Mesodermal cell (in vitro differentiated cells): ENCODE measurements at regions not wholly inside any gene's neighbourhood (a gene's known extent, or its start where the extent isn't known, plus 50 kb on each side); places are given as distances from the start of the nearest gene placed in this dataset.

ENCODE experiments used
- H3K27ac ChIP-seq: 2 replicates; pipeline ENCODE4 v1.7.0; 2013; ENCODE audit warnings: mild to moderate bottlenecking, low read depth, low read length, moderate library complexity; ENCODE audit not compliant: severe bottlenecking
- H3K36me3 ChIP-seq: 2 replicates; pipeline ENCODE4 v1.7.1; 2013; ENCODE audit warnings: mild to moderate bottlenecking, low read length, moderate library complexity; ENCODE audit not compliant: control insufficient read depth, insufficient read depth
- H3K4me1 ChIP-seq: one replicate; pipeline ENCODE4 v1.7.1; 2013; ENCODE audit warnings: mild to moderate bottlenecking, low read length; ENCODE audit not compliant: insufficient read depth, control insufficient read depth, poor library complexity, severe bottlenecking
- H3K4me3 ChIP-seq: 2 replicates; pipeline ENCODE4 v1.7.0; 2013; ENCODE audit warnings: low read length, control low read depth, mild to moderate bottlenecking; ENCODE audit not compliant: insufficient read depth, poor library complexity, severe bottlenecking; ENCODE audit errors: extremely low read depth
- H3K9me3 ChIP-seq: 2 replicates; pipeline ENCODE4 v1.7.1; 2013; ENCODE audit warnings: mild to moderate bottlenecking, low read length, moderate library complexity; ENCODE audit not compliant: control insufficient read depth
- WGBS, 2 experiments: methylation state at CpG; one replicate each; pipeline ENCODE4 v1.1.5; 2013; ENCODE audit warnings: missing lambda C conversion rate in 2 of 2; ENCODE audit not compliant: insufficient coverage in 2 of 2; 5-methylcytosine and 5-hydroxymethylcytosine counted together

GRCh38 chr6:147037881-147038280 lies 166.3 kb upstream of the STXBP5 start:
- 83 to 93% methylated on average over 1 to 2 of the region's 2 CpGs for WGBS, 2 experiments
- Histone ChIP-seq H3K4me1 (no peaks in the 10 kb centered on the region), H3K36me3 (no peaks in the 10 kb centered on the region), H3K9me3 (peaks cover 6% of the 10 kb centered on the region), H3K27ac (no peak overlapping the region), H3K4me3 (no peak overlapping the region)

DNA sequence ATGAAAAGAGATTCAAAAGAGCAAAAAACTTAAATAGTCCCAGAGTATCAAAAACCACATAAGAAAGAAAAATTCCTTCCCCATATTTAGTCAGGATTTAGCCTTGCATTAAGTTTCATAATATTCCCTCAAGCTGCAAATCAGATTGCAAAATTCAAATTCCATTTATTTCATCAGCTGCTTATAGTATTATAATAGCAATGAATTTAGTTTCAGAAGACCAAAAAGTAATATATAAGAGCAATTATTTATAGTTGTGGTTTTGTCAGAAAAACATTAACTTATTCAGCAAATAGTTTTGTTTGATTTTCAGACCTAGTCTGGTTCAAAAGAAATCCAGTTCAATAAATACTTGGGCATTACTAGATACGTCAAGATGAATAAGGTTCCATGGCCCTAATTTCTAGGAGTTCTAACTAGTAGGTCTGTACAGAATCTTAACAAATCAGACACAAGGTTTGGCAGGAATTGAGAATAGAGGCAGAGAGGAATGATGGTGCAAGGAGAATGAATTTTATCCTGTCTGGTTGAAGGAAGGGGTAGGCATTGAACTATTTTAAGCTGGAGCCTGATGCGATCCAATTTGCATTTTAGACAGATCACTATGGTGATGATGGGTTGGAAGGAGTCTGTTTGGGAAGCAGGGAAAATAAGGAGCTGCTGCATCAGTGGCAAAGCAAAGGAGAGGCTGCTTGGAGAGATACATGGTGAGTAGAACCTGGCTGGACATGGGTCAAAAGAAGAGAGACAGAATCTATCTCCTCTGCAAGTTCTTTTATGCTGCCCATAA lies 163.9 kb upstream of the STXBP5 start:
- no peak overlapping the region for H3K4me3 ChIP-seq
- WGBS, 2 experiments = 96 to 100% methylated on average over 2 of the region's 2 CpGs
- no peak overlapping the region for H3K27ac ChIP-seq
- H3K9me3 ChIP-seq = peaks cover 24% of the 10 kb centered on the region
- H3K4me1 ChIP-seq = no peaks in the 10 kb centered on the region
- H3K36me3 ChIP-seq = no peaks in the 10 kb centered on the region

GRCh38 chr6:147042679-147043078 lies 161.5 kb upstream of the STXBP5 start:
- Histone ChIP-seq H3K9me3 (peaks cover 24% of the 10 kb centered on the region), H3K27ac (no peak overlapping the region), H3K36me3 (no peaks in the 10 kb centered on the region), H3K4me3 (no peak overlapping the region), H3K4me1 (no peaks in the 10 kb centered on the region)
- WGBS, 2 experiments = no CpG with 5 or more reads among the region's 2 CpGs

GRCh38 chr6:147043994-147044477 lies 160.2 kb upstream of the STXBP5 start:
- Histone ChIP-seq H3K4me3 (no peak overlapping the region), H3K4me1 (no peaks in the 10 kb centered on the region), H3K9me3 (peaks cover 24% of the 10 kb centered on the region), H3K36me3 (no peaks in the 10 kb centered on the region), H3K27ac (peak overlapping the region; percentile 17)
- 100% methylated on average over 4 of the region's 5 CpGs for WGBS, 2 experiments

- no peaks in the 10 kb centered on the region for H3K36me3 ChIP-seq
- H3K9me3 ChIP-seq = peaks cover 24% of the 10 kb centered on the region
- no peak overlapping the region for H3K4me3 ChIP-seq
- 67 to 100% methylated on average over 1 of the region's 4 CpGs for WGBS, 2 experiments
- H3K27ac ChIP-seq = no peak overlapping the region
- H3K4me1 ChIP-seq = no peaks in the 10 kb centered on the region
Observed at GRCh38 chr6:147046141-147046877, 157.9 kb upstream of the STXBP5 start.

DNA sequence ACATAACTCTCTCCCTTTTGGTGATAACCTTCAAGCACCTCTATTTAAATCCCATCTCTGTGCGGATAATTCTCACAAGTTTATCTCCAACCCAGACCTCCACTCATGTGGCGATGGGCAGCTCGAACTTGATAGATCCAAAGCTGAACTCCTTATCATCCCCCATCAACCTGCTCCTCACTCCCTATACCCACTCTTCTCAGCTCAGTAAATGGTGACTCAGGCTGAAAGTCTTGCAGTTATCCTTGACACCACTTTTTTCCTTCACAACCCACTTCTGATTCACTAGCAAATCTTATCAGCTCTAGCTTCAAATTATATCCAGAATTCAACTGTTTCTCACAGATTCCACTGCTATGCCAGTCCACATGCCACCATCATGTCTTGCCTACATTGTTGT lies 155.3 kb upstream of the STXBP5 start:
- WGBS, 2 experiments = 94 to 97% methylated on average over 3 of the region's 3 CpGs
- no peaks in the 10 kb centered on the region for H3K36me3 ChIP-seq
- H3K4me1 ChIP-seq = no peaks in the 10 kb centered on the region
- H3K27ac ChIP-seq = no peak overlapping the region
- H3K4me3 ChIP-seq = no peak overlapping the region
- H3K9me3 ChIP-seq = peaks cover 8% of the 10 kb centered on the region

DNA sequence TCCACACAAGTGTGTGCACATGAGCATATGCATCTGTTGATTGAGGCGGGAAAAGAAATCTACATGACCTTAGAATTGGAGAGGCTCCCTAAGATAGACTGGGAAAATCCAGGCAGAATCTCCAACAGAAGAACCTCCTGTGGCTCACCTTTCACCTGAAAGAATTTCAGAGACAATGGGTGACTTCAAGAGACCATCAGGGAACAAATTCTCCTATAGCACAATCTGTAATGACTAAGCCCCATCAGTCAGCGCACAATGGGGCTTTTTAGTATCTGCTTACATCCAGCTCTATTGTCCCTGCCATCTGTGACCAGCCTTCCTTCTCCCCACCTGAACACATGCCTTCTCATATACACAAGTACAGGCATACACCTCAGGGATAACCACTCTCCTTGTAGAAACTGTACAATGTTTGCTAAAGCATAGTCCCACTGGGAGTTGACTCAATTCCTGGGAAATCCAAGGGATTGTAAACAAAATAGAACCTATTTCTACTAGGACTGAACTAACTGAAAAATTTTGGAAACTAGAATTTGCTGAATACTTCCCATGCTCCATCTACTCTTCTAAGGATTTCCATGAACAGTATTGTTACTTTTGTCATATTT lies 150.8 kb upstream of the STXBP5 start:
- no peaks in the 10 kb centered on the region for H3K9me3 ChIP-seq
- H3K4me1 ChIP-seq = no peaks in the 10 kb centered on the region
- 82 to 100% methylated on average over 1 to 2 of the region's 2 CpGs for WGBS, 2 experiments
- H3K4me3 ChIP-seq = no peak overlapping the region
- H3K36me3 ChIP-seq = no peaks in the 10 kb centered on the region
- H3K27ac ChIP-seq = no peak overlapping the region

DNA sequence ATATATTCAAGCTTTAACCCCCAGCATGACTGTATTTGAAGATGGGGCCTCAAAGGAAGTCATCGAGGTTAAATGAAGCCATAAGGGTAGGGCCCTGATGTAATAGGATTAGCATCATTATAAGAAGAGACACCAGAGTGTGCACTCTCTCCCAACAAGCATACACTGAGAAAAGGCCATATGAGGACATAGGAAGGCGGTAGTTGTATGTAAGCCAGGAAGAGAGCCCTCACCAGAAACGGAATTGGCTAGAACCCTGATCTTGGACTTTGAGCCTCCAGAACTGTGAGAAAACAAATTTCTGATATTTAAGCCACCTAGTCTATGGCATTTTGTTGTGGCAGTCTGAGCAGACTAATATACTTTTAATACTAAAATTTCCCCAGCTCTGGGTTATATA lies 150.1 kb upstream of the STXBP5 start:
- H3K4me3 ChIP-seq = no peak overlapping the region
- no peak overlapping the region for H3K27ac ChIP-seq
- WGBS, 2 experiments = 71 to 94% methylated on average over 2 of the region's 3 CpGs
- H3K36me3 ChIP-seq = no peaks in the 10 kb centered on the region
- H3K4me1 ChIP-seq = no peaks in the 10 kb centered on the region
- no peaks in the 10 kb centered on the region for H3K9me3 ChIP-seq

DNA sequence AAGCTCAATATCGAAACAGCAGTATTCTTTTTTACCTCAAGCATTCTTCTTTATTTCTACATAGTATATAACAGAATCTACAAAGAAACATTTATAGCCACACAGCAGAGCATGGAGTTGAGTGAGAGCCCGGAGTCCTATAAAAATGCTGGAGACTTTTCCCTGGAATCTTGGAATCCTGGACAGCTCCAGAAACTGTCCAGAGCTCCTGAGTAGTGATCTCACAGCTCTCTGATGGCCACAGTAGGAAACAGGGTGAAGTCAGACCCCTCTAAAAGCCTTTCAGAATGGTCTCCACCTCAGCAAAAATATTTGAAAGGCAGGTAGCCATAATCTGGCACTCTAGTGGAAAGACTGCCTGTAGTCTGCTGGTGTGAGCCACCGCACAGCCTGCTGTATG lies 149.3 kb upstream of the STXBP5 start:
- H3K36me3 ChIP-seq = no peaks in the 10 kb centered on the region
- no peak overlapping the region for H3K4me3 ChIP-seq
- 83 to 94% methylated on average over 1 to 2 of the region's 3 CpGs for WGBS, 2 experiments
- no peak overlapping the region for H3K27ac ChIP-seq
- no peaks in the 10 kb centered on the region for H3K4me1 ChIP-seq
- no peaks in the 10 kb centered on the region for H3K9me3 ChIP-seq

DNA sequence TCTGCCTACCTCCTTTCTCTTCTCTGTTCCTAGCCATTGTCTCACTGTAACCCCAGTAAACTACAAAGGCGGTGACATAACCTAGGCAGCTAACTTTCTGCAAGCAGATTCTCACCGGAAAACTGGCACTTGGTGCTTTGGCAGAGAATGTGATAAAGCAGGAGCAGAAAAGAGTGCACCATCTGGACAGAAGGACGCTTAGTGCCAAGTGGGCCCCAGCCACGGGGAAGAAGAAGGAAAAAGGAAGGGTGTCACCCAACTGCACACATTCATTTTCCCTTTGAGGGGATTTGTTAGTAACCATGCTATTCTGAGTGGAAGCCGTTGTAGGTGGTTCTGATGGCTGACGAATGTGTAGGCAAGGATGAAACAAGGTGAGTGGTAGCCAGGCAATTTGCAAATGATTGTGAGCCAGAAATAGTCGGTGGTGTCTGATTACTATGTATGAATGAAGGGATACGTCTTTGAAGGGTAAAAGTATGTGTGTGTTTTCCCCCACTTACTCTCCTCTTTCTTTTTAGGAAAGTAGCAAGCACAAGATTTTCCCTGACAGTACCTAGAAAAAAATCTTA lies 148.3 kb upstream of the STXBP5 start:
- Histone ChIP-seq H3K9me3 (no peaks in the 10 kb centered on the region), H3K4me1 (no peaks in the 10 kb centered on the region), H3K4me3 (no peak overlapping the region), H3K27ac (no peak overlapping the region), H3K36me3 (no peaks in the 10 kb centered on the region)
- WGBS, 2 experiments = 88 to 100% methylated on average over 4 of the region's 8 CpGs
